CD14-positive monocyte (primary cell): ENCODE measurements at regions not wholly inside any gene's neighbourhood (a gene's known extent, or its start where the extent isn't known, plus 50 kb on each side); places are given as distances from the start of the nearest gene placed in this dataset.

ENCODE experiments used
- DNase-seq, 3 donors: peaks; one replicate each; pipeline ENCODE4 v3.0.0-alpha.2; 2011 to 2022
- H2AFZ ChIP-seq: 2 replicates; pipeline ENCODE4 v1.6.0; 2012; ENCODE audit warnings: mild to moderate bottlenecking, low read depth, low read length, inconsistent platforms; ENCODE audit not compliant: insufficient read depth, poor library complexity, severe bottlenecking
- H3K27ac ChIP-seq, 2 donors: 1 replicate in 1 of 2; 2 replicates in 1 of 2; pipeline ENCODE4 v1.5.1; 2012 to 2013; ENCODE audit warnings: low read length in 2 of 2, control low read depth in 1 of 2, inconsistent platforms in 1 of 2, low read depth in 1 of 2, mild to moderate bottlenecking in 1 of 2
- H3K27me3 ChIP-seq, 2 donors: one replicate each; pipeline versions ENCODE4 v1.6.0 to v1.6.1; 2011 to 2013; ENCODE audit warnings: low read length in 2 of 2; ENCODE audit not compliant: control insufficient read depth in 2 of 2, insufficient read depth in 2 of 2
- H3K36me3 ChIP-seq, 2 donors: replicated peaks in 1 of 2; 1 replicate in 1 of 2; 2 replicates in 1 of 2; pipeline versions ENCODE4 v1.5.1 to v1.6.1; 2012 to 2013; ENCODE audit warnings: low read length in 2 of 2, control low read depth in 1 of 2, inconsistent platforms in 1 of 2, mild to moderate bottlenecking in 1 of 2; ENCODE audit not compliant: insufficient read depth in 2 of 2, control insufficient read depth in 1 of 2
- H3K4me1 ChIP-seq, 2 donors: 1 replicate in 1 of 2; 2 replicates in 1 of 2; pipeline versions ENCODE4 v1.5.1 to v1.6.1; 2012 to 2013; ENCODE audit warnings: low read length in 2 of 2, control low read depth in 1 of 2, inconsistent platforms in 1 of 2, mild to moderate bottlenecking in 1 of 2, moderate library complexity in 1 of 2; ENCODE audit not compliant: insufficient read depth in 2 of 2, control insufficient read depth in 1 of 2
- H3K4me2 ChIP-seq: replicated peaks from 2 replicates; pipeline ENCODE3; 2012; ENCODE audit warnings: low read length, moderate library complexity, mild to moderate bottlenecking; ENCODE audit not compliant: poor library complexity, severe bottlenecking; ENCODE audit errors: extremely low read depth
- H3K4me3 ChIP-seq, 3 experiments: fragments of 200-600 bp in 1 of 3; sonication (generic) in 1 of 3; replicated peaks in 1 of 3; 1 replicate in 2 of 3; 2 replicates in 1 of 3; pipeline ENCODE4 v1.5.1; 2011 to 2013; ENCODE audit warnings: low read length in 3 of 3, mild to moderate bottlenecking in 3 of 3, control low read depth in 2 of 3, low read depth in 2 of 3, inconsistent platforms in 1 of 3, moderate library complexity in 1 of 3
- H3K79me2 ChIP-seq: 2 replicates; pipeline ENCODE4 v1.6.0; 2012; ENCODE audit warnings: mild to moderate bottlenecking, control low read depth, inconsistent platforms, low read length, moderate library complexity; ENCODE audit not compliant: insufficient read depth
- H3K9ac ChIP-seq: 2 replicates; pipeline ENCODE4 v1.6.0; 2017; ENCODE audit warnings: low read length, mild to moderate bottlenecking; ENCODE audit not compliant: insufficient read depth, poor library complexity, severe bottlenecking
- H3K9me3 ChIP-seq, 2 donors: replicated peaks in 1 of 2; 1 replicate in 1 of 2; 2 replicates in 1 of 2; pipeline versions ENCODE4 v1.5.1 to v1.6.1; 2012 to 2013; ENCODE audit warnings: low read length in 2 of 2, control low read depth in 1 of 2; ENCODE audit not compliant: control insufficient read depth in 1 of 2, insufficient read depth in 1 of 2
- H4K20me1 ChIP-seq: 2 replicates; pipeline ENCODE4 v1.6.0; 2012; ENCODE audit warnings: mild to moderate bottlenecking, low read length, control low read depth, moderate library complexity; ENCODE audit not compliant: insufficient read depth
- H3K27ac Mint-ChIP-seq, 7 donors: one replicate each; pipeline ENCODE4 v1.8.0; 2020; ENCODE audit warnings: mild to moderate bottlenecking in 7 of 7, mixed read lengths in 7 of 7, moderate library complexity in 6 of 7, inconsistent platforms in 2 of 7
- H3K27me3 Mint-ChIP-seq, 3 donors: one replicate each; pipeline ENCODE4 v1.8.0; 2021 to 2022; ENCODE audit warnings: low read depth in 3 of 3, mild to moderate bottlenecking in 3 of 3, mixed read lengths in 3 of 3, moderate library complexity in 3 of 3, inconsistent platforms in 1 of 3
- H3K36me3 Mint-ChIP-seq, 2 donors: one replicate each; pipeline ENCODE4 v1.8.0; 2020; ENCODE audit warnings: mixed read lengths in 2 of 2, inconsistent platforms in 1 of 2, mild to moderate bottlenecking in 1 of 2
- H3K4me1 Mint-ChIP-seq: one replicate; pipeline ENCODE4 v1.8.0; 2020; ENCODE audit warnings: mild to moderate bottlenecking, mixed read lengths
- H3K4me3 Mint-ChIP-seq, 2 donors: one replicate each; pipeline ENCODE4 v1.8.0; 2020; ENCODE audit warnings: mild to moderate bottlenecking in 2 of 2, mixed read lengths in 2 of 2, moderate library complexity in 1 of 2
- H3K9me3 Mint-ChIP-seq, 7 donors: one replicate each; pipeline ENCODE4 v1.8.0; 2020 to 2022; ENCODE audit warnings: mixed read lengths in 7 of 7, mild to moderate bottlenecking in 6 of 7, moderate library complexity in 6 of 7, inconsistent platforms in 2 of 7
- CTCF ChIP-seq: fragments of 200-600 bp; IDR thresholded peaks from one replicate; pipeline ENCODE4 v1.8.0; 2022; ENCODE audit warnings: antibody characterized with exemption, mild to moderate bottlenecking
- WGBS: methylation state at CpG from one replicate; pipeline ENCODE4 v1.1.5; 2013; ENCODE audit warnings: missing lambda C conversion rate; ENCODE audit not compliant: insufficient coverage; 5-methylcytosine and 5-hydroxymethylcytosine counted together
- intact Hi-C, 2 donors: fragments of 100-400 bp; cut with micrococcal nuclease; formaldehyde crosslinking; loops; one replicate each; pipeline versions ENCODE4 v1.15.0 to v1.15.1; 2023

- no peak overlapping the region for H3K27ac ChIP-seq
- Mint-ChIP-seq H3K36me3 (no peaks in the 10 kb centered on the region), H3K27me3 (no peaks in the 10 kb centered on the region), H3K4me3 (no peak overlapping the region), H3K9me3 (peaks cover 0 to 8% (median 2%) of the 10 kb centered on the region in 7 donors), H3K4me1 (no peaks in the 10 kb centered on the region), H3K27ac (no peak overlapping the region)
- H3K4me2 ChIP-seq: no peak overlapping the region
- no peaks in the 10 kb centered on the region for H4K20me1 ChIP-seq
- no CpG with 5 or more reads among the region's 2 CpGs for WGBS
- no peak overlapping the region for H3K9ac ChIP-seq
- no peak for TF ChIP-seq CTCF
- no peak for DNase-seq
- H3K9me3 ChIP-seq: no peaks in the 10 kb centered on the region
- H2AFZ ChIP-seq: no peak overlapping the region
- no peaks in the 10 kb centered on the region for H3K27me3 ChIP-seq
- intact Hi-C loops: no loop called here
- no peaks in the 10 kb centered on the region for H3K79me2 ChIP-seq
- H3K4me1 ChIP-seq: no peaks in the 10 kb centered on the region
- no peak overlapping the region for H3K4me3 ChIP-seq
- H3K36me3 ChIP-seq: no peaks in the 10 kb centered on the region
These were observed 712.5 kb upstream of the NRSN1 start for GRCh38 chr6:23413327-23414050.

- no peak for TF ChIP-seq CTCF
- H3K4me1 ChIP-seq: no peaks in the 10 kb centered on the region
- no peaks in the 10 kb centered on the region for H3K27me3 ChIP-seq
- Mint-ChIP-seq H3K9me3 (peaks cover 0 to 8% (median 2%) of the 10 kb centered on the region in 7 donors), H3K4me1 (no peaks in the 10 kb centered on the region), H3K27ac (no peak overlapping the region), H3K4me3 (no peak overlapping the region), H3K36me3 (no peaks in the 10 kb centered on the region), H3K27me3 (no peaks in the 10 kb centered on the region)
- H3K4me3 ChIP-seq: no peak overlapping the region
- no peaks in the 10 kb centered on the region for H3K79me2 ChIP-seq
- H2AFZ ChIP-seq: no peak overlapping the region
- WGBS: no CpG with 5 or more reads among the region's 2 CpGs
- no peak overlapping the region for H3K27ac ChIP-seq
- H3K9me3 ChIP-seq: no peaks in the 10 kb centered on the region
- H4K20me1 ChIP-seq: no peaks in the 10 kb centered on the region
- no peak overlapping the region for H3K9ac ChIP-seq
- intact Hi-C loops: no loop called here
- no peak overlapping the region for H3K4me2 ChIP-seq
- H3K36me3 ChIP-seq: no peaks in the 10 kb centered on the region
- DNase-seq: no peak
These were observed 712.0 kb upstream of the NRSN1 start for GRCh38 chr6:23414051-23414445.
